Subcutaneous abdominal adipose tissue (tissue), 5 donors: ENCODE measurements at regions not wholly inside any gene's neighbourhood (a gene's known extent, or its start where the extent isn't known, plus 50 kb on each side); places are given as distances from the start of the nearest gene placed in this dataset.
"Not testable (repeated sequence)": the region's sequence is repeated elsewhere in the genome, so short reads cannot be mapped to it uniquely, and the experiment has no call there.

ENCODE experiments used
- H3K27ac ChIP-seq: one replicate; pipeline ENCODE4 v1.7.0; 2013; ENCODE audit warnings: low read depth, mild to moderate bottlenecking, inconsistent platforms, low read length, moderate library complexity
- H3K27me3 ChIP-seq, 5 donors: one replicate each; pipeline ENCODE4 v1.7.0; 2013; ENCODE audit warnings: low read length in 5 of 5, inconsistent platforms in 1 of 5; ENCODE audit not compliant: control insufficient read depth in 5 of 5, insufficient read depth in 4 of 5
- H3K36me3 ChIP-seq, 5 donors: one replicate each; pipeline ENCODE4 v1.7.0; 2013; ENCODE audit warnings: low read length in 5 of 5; ENCODE audit not compliant: control insufficient read depth in 5 of 5, insufficient read depth in 5 of 5
- H3K4me1 ChIP-seq, 5 donors: one replicate each; pipeline ENCODE4 v1.7.0; 2013; ENCODE audit warnings: low read length in 5 of 5, mild to moderate bottlenecking in 3 of 5, moderate library complexity in 1 of 5; ENCODE audit not compliant: control insufficient read depth in 5 of 5, insufficient read depth in 5 of 5
- H3K4me3 ChIP-seq, 5 donors: one replicate each; pipeline ENCODE4 v1.7.0; 2013; ENCODE audit warnings: low read length in 5 of 5, low read depth in 1 of 5
- H3K9ac ChIP-seq, 5 donors: one replicate each; pipeline ENCODE4 v1.7.0; 2013; ENCODE audit warnings: low read length in 5 of 5, mild to moderate bottlenecking in 4 of 5, moderate library complexity in 3 of 5
- H3K9me3 ChIP-seq, 5 donors: one replicate each; pipeline ENCODE4 v1.7.0; 2013; ENCODE audit warnings: low read length in 5 of 5; ENCODE audit not compliant: control insufficient read depth in 5 of 5
- donor health status: healthy.
- donor health status: healthy.
- donor health status: healthy.
- donor health status: healthy.
- donor health status: healthy.

GRCh38 chr12:107178776-107179175 lies 85.4 kb upstream of the CRY1 start:
- Histone ChIP-seq H3K36me3 (no peaks in the 10 kb centered on the region), H3K4me1 (no peaks in the 10 kb centered on the region), H3K27ac (no peak overlapping the region), H3K27me3 (peaks cover 0 to 8% (median 6%) of the 10 kb centered on the region in 5 donors), H3K9me3 (no peaks in the 10 kb centered on the region), H3K4me3 (no peak overlapping the region), H3K9ac (no peak overlapping the region)

- Histone ChIP-seq H3K4me1 (no peaks in the 10 kb centered on the region), H3K4me3 (no peak overlapping the region), H3K36me3 (no peaks in the 10 kb centered on the region), H3K9ac (no peak overlapping the region), H3K9me3 (peaks cover 0 to 2% (median 0%) of the 10 kb centered on the region in 5 donors), H3K27me3 (peaks cover 0 to 8% (median 3%) of the 10 kb centered on the region in 5 donors), H3K27ac (no peak overlapping the region)
Observed at GRCh38 chr12:107179871-107180270, 86.5 kb upstream of the CRY1 start.

DNA sequence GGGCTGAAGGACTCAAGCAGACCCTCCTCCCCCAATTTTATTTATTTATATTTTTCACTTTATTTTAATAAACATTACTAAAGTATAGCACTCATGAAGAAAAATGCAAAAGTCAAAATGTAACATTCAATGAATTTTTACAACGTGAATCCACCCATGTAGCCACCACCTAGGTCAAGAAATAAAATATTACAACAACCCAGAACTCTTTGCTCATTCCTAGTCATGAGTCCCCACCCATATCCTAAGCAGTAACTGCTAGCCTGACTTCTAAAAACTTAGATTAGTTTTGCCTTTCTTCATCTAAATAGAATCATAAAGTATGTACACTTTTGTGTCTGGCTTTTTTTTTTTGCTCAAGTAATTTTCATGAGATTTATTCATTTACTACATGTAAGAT lies 86.9 kb upstream of the CRY1 start:
- H3K4me1 ChIP-seq = no peaks in the 10 kb centered on the region
- H3K9ac ChIP-seq = no peak overlapping the region
- peaks cover 0 to 8% (median 3%) of the 10 kb centered on the region in 5 donors for H3K27me3 ChIP-seq
- no peak overlapping the region for H3K27ac ChIP-seq
- H3K4me3 ChIP-seq = no peak overlapping the region
- no peaks in the 10 kb centered on the region for H3K36me3 ChIP-seq
- H3K9me3 ChIP-seq = peaks cover 0 to 4% (median 0%) of the 10 kb centered on the region in 5 donors

DNA sequence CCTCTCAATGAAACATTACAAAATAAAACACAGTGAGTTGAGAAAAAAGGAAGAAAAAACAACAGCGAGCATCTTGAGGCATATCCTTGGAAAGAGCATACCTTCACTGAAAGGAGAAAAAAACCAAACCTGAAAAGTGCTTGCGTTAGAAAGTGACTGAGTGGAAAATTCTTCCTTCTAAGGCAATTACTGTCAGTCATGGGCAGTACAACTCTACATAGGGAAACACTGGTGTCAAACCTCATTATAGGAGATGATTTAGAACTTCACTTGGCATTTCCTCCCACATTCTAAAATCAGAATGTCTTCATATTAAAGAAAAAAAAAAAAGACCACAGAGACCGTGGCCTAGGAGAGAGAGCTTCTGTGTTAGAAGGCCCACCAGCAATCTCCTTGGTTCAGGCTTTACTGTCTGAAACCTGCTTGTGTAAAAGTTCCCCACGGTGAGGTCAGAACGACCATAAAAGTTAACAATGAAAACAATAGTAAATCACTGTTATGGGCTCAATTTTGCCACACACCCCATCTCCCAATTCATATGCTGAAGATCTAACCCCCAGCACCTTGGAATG lies 91.1 kb upstream of the CRY1 start:
- Histone ChIP-seq H3K36me3 (no peaks in the 10 kb centered on the region), H3K9me3 (peaks cover 0 to 7% (median 0%) of the 10 kb centered on the region in 5 donors), H3K4me1 (no peaks in the 10 kb centered on the region), H3K27ac (no peak overlapping the region), H3K4me3 (no peak overlapping the region), H3K27me3 (peaks cover 0 to 8% (median 3%) of the 10 kb centered on the region in 5 donors), H3K9ac (no peak overlapping the region)

DNA sequence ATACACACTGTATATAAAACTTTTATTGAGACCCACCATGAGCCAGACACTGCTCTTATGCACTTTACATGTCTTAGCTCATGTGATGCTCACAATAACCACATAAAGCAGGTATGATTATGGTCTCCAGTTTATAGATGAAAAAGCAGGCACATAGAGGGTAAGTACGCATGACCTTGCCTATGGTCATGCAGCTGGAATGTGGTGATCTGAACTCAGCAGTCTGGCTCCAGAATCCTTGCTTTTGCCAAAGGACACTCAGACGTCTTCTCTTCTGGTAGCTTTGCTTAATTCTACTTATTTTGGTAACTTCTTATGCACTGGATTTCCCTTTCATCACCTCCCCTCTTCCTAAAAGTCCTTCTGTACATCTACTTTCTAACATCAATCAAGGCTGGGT lies 103.3 kb upstream of the CRY1 start:
- H3K9me3 ChIP-seq = peaks cover 0 to 9% (median 3%) of the 10 kb centered on the region in 5 donors
- H3K9ac ChIP-seq = no peak overlapping the region
- peaks cover 0 to 2% (median 0%) of the 10 kb centered on the region in 5 donors for H3K27me3 ChIP-seq
- no peak overlapping the region for H3K4me3 ChIP-seq
- H3K27ac ChIP-seq = no peak overlapping the region
- H3K4me1 ChIP-seq = no peaks in the 10 kb centered on the region
- no peaks in the 10 kb centered on the region for H3K36me3 ChIP-seq

DNA sequence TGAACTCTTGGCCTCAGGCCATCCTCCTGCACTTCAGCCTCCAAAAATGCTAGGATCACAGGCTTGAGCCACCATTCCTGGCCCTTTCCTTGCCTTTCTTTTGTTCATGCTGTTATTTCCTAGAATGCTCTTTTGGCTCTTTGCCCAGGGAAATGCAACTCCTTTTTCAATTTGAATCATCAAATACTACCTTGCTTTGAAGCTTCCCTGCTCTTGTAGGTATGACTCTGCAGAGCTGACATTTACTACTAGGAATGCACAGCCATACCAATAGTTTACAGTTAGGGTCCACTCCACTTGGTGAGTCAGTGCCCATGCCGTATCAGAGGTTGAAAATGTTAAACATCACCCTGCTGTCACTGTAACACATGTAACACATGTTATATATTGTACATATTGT lies 107.0 kb upstream of the CRY1 start:
- Histone ChIP-seq H3K36me3 (no peaks in the 10 kb centered on the region), H3K27ac (no peak overlapping the region), H3K9ac (no peak overlapping the region), H3K27me3 (peaks cover 0 to 2% (median 0%) of the 10 kb centered on the region in 5 donors), H3K4me3 (no peak overlapping the region), H3K4me1 (no peaks in the 10 kb centered on the region), H3K9me3 (no peaks in the 10 kb centered on the region)

GRCh38 chr12:107207931-107208525 lies 114.7 kb upstream of the CRY1 start:
- no peak overlapping the region for H3K9ac ChIP-seq
- no peaks in the 10 kb centered on the region for H3K36me3 ChIP-seq
- H3K4me3 ChIP-seq = no peak overlapping the region
- H3K27me3 ChIP-seq = peaks cover 0 to 2% (median 0%) of the 10 kb centered on the region in 5 donors
- H3K9me3 ChIP-seq = no peaks in the 10 kb centered on the region
- no peaks in the 10 kb centered on the region for H3K4me1 ChIP-seq
- no peak overlapping the region for H3K27ac ChIP-seq

GRCh38 chr12:107209700-107210099 lies 116.4 kb upstream of the CRY1 start:
- H3K36me3 ChIP-seq, H3K9me3 ChIP-seq, H3K4me1 ChIP-seq, H3K4me3 ChIP-seq, H3K9ac ChIP-seq, H3K27me3 ChIP-seq, H3K27ac ChIP-seq: not testable (repeated sequence)

GRCh38 chr12:107214373-107214773 lies 121.0 kb upstream of the CRY1 start:
- not testable (repeated sequence) for H3K27me3 ChIP-seq, H3K36me3 ChIP-seq, H3K9me3 ChIP-seq, H3K27ac ChIP-seq, H3K9ac ChIP-seq, H3K4me3 ChIP-seq, H3K4me1 ChIP-seq

- H3K4me1 ChIP-seq, H3K4me3 ChIP-seq, H3K36me3 ChIP-seq, H3K9me3 ChIP-seq, H3K9ac ChIP-seq, H3K27me3 ChIP-seq, H3K27ac ChIP-seq: not testable (repeated sequence)
Observed at GRCh38 chr12:107216411-107216810, 123.1 kb upstream of the CRY1 start.
